ENCODE measurements at regions not wholly inside any gene's neighbourhood (a gene's known extent, or its start where the extent isn't known, plus 50 kb on each side); places are given as distances from the start of the nearest gene placed in this dataset.

DNA sequence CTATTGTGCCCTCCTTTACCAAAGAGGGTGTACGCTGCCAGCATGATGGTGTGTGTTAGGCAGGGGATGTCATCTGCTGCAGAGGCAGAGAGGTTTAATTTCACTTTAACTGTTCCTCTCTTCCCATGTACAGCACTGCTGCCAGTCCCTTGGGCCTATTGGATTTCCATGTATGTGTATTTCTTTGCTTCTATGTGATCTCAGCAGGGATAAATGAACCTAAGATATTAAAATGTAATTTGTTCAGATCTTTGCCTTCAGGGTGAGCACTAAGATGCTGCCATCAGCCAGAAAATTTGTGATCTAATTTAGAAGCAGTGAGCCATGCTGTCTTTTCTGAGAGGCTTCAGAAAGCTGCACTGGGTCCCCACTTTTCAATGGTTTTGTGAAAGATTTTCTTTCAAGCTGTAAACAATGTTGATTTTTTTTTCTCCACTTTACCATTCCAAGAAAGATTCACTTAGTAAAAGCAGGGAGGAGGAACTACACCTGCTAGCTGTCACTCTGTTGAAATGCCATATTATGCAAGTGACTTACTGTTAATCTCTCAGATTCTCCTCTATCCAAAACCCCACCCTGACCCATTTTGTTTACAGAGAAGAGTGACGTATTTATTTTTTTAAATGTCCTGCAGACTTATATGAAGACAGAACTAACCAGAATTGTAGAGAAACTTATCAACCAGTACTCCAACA is 261.9 kb downstream of the TBL1XR1 start:
- TF ChIP-seq, protein P1, sequence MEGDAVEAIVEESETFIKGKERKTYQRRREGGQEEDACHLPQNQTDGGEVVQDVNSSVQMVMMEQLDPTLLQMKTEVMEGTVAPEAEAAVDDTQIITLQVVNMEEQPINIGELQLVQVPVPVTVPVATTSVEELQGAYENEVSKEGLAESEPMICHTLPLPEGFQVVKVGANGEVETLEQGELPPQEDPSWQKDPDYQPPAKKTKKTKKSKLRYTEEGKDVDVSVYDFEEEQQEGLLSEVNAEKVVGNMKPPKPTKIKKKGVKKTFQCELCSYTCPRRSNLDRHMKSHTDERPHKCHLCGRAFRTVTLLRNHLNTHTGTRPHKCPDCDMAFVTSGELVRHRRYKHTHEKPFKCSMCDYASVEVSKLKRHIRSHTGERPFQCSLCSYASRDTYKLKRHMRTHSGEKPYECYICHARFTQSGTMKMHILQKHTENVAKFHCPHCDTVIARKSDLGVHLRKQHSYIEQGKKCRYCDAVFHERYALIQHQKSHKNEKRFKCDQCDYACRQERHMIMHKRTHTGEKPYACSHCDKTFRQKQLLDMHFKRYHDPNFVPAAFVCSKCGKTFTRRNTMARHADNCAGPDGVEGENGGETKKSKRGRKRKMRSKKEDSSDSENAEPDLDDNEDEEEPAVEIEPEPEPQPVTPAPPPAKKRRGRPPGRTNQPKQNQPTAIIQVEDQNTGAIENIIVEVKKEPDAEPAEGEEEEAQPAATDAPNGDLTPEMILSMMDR (IDR thresholded peaks at IDR 0.05): no peak
- TF ChIP-seq POLR2A (IDR thresholded peaks at IDR 0.05): no peak
